Natural killer cell (primary cell): ENCODE measurements at regions not wholly inside any gene's neighbourhood (a gene's known extent, or its start where the extent isn't known, plus 50 kb on each side); places are given as distances from the start of the nearest gene placed in this dataset.

Source experiments
- ATAC-seq, 3 donors: fragments of 150-1000 bp in 2 of 3; fragments of 200-7000 bp in 1 of 3; cut with Tn5 transposase; 1 replicate in 1 of 3; 2 replicates in 2 of 3; pipeline ENCODE4 v1.10.0; 2021; ENCODE audit warnings: mild to moderate bottlenecking in 2 of 3, moderate library complexity in 2 of 3
- DNase-seq, 2 donors: peaks; one replicate each; pipeline versions ENCODE4 v3.0.0 to v3.0.0-alpha.2; 2013 to 2021; ENCODE audit warnings: mixed read lengths in 1 of 2
- H3K27ac ChIP-seq: one replicate; pipeline ENCODE4 v1.5.1; 2013; ENCODE audit warnings: mild to moderate bottlenecking, low read length
- H3K27me3 ChIP-seq: one replicate; pipeline ENCODE4 v1.6.1; 2013; ENCODE audit warnings: low read length; ENCODE audit not compliant: control insufficient read depth, insufficient read depth
- H3K36me3 ChIP-seq: one replicate; pipeline ENCODE4 v1.6.1; 2013; ENCODE audit warnings: low read length; ENCODE audit not compliant: control insufficient read depth, insufficient read depth
- H3K4me1 ChIP-seq: one replicate; pipeline ENCODE4 v1.6.1; 2013; ENCODE audit warnings: low read length; ENCODE audit not compliant: control insufficient read depth, insufficient read depth
- H3K4me3 ChIP-seq: one replicate; pipeline ENCODE4 v1.5.1; 2013; ENCODE audit warnings: low read length
- H3K9me3 ChIP-seq: one replicate; pipeline ENCODE4 v1.6.1; 2013; ENCODE audit warnings: low read length; ENCODE audit not compliant: control insufficient read depth, insufficient read depth
- H3K27ac Mint-ChIP-seq, 2 donors: one replicate each; pipeline ENCODE4 v1.8.0; 2022; ENCODE audit warnings: mild to moderate bottlenecking in 2 of 2, mixed read lengths in 2 of 2, moderate library complexity in 1 of 2
- H3K27me3 Mint-ChIP-seq, 2 donors: one replicate each; pipeline ENCODE4 v1.8.0; 2022; ENCODE audit warnings: low read depth in 2 of 2, mixed read lengths in 2 of 2
- H3K36me3 Mint-ChIP-seq: one replicate; pipeline ENCODE4 v1.8.0; 2022; ENCODE audit warnings: mixed read lengths
- H3K4me1 Mint-ChIP-seq, 2 donors: one replicate each; pipeline ENCODE4 v1.8.0; 2022; ENCODE audit warnings: mixed read lengths in 2 of 2
- H3K4me3 Mint-ChIP-seq: one replicate; pipeline ENCODE4 v1.8.0; 2022; ENCODE audit warnings: mild to moderate bottlenecking, moderate library complexity, mixed read lengths
- H3K9me3 Mint-ChIP-seq, 2 donors: one replicate each; pipeline ENCODE4 v1.8.0; 2022; ENCODE audit warnings: mixed read lengths in 2 of 2
- CTCF ChIP-seq: fragments of 200-600 bp; IDR thresholded peaks from one replicate; pipeline ENCODE4 v1.8.0; 2022; ENCODE audit warnings: antibody characterized with exemption
- WGBS: methylation state at CpG from one replicate; pipeline ENCODE4 v1.1.7; 2013; ENCODE audit warnings: missing lambda C conversion rate; ENCODE audit not compliant: insufficient coverage; 5-methylcytosine and 5-hydroxymethylcytosine counted together
- intact Hi-C: fragments of 100-400 bp; cut with micrococcal nuclease; formaldehyde crosslinking; loops from one replicate; pipeline ENCODE4 v1.14.2; 2022

GRCh38 chr13:103525530-103525929 lies 459.3 kb upstream of the SLC10A2 start:
- Mint-ChIP-seq H3K4me3 (no peak overlapping the region), H3K36me3 (no peaks in the 10 kb centered on the region), H3K27me3 (no peaks in the 10 kb centered on the region), H3K27ac (no peak overlapping the region), H3K4me1 (no peaks in the 10 kb centered on the region), H3K9me3 (peaks cover 15 to 26% of the 10 kb centered on the region in 2 donors)
- Histone ChIP-seq H3K27me3 (no peaks in the 10 kb centered on the region), H3K27ac (no peak overlapping the region), H3K36me3 (no peaks in the 10 kb centered on the region), H3K4me1 (no peaks in the 10 kb centered on the region), H3K9me3 (peaks cover 4% of the 10 kb centered on the region), H3K4me3 (no peak overlapping the region)
- 100% methylated on average over 1 of the region's 1 CpG for WGBS
- no peak for TF ChIP-seq CTCF
- DNase-seq (no peak), ATAC-seq (no peak)
- intact Hi-C loops: no loop called here

- Mint-ChIP-seq H3K4me1 (no peaks in the 10 kb centered on the region), H3K27me3 (no peaks in the 10 kb centered on the region), H3K27ac (no peak overlapping the region), H3K9me3 (peaks cover 12 to 23% of the 10 kb centered on the region in 2 donors), H3K36me3 (no peaks in the 10 kb centered on the region), H3K4me3 (no peak overlapping the region)
- Histone ChIP-seq H3K27me3 (no peaks in the 10 kb centered on the region), H3K27ac (no peak overlapping the region), H3K9me3 (no peaks in the 10 kb centered on the region), H3K36me3 (no peaks in the 10 kb centered on the region), H3K4me1 (no peaks in the 10 kb centered on the region), H3K4me3 (no peak overlapping the region)
- no peak for ATAC-seq
- intact Hi-C loops: no loop called here
- no peak for DNase-seq
- 96% methylated on average over 7 of the region's 7 CpGs for WGBS
- no peak for TF ChIP-seq CTCF
Observed at GRCh38 chr13:103523858-103524257, 457.6 kb upstream of the SLC10A2 start.

GRCh38 chr13:103521532-103521931 lies 455.3 kb upstream of the SLC10A2 start:
- intact Hi-C loops: no loop called here
- DNase-seq (no peak), ATAC-seq (no peak)
- H3K9me3 Mint-ChIP-seq: peaks cover 11% of the 10 kb centered on the region in 2 donors
- no peak for TF ChIP-seq CTCF
- no peaks in the 10 kb centered on the region for H3K27me3 Mint-ChIP-seq
- Histone ChIP-seq H3K27me3 (no peaks in the 10 kb centered on the region), H3K4me3 (no peak overlapping the region), H3K36me3 (no peaks in the 10 kb centered on the region), H3K27ac (no peak overlapping the region), H3K4me1 (no peaks in the 10 kb centered on the region), H3K9me3 (no peaks in the 10 kb centered on the region)
- H3K4me1 Mint-ChIP-seq: no peaks in the 10 kb centered on the region
- 82% methylated on average over 1 of the region's 1 CpG for WGBS
- no peak overlapping the region for H3K4me3 Mint-ChIP-seq
- no peaks in the 10 kb centered on the region for H3K36me3 Mint-ChIP-seq
- H3K27ac Mint-ChIP-seq: no peak overlapping the region

DNA sequence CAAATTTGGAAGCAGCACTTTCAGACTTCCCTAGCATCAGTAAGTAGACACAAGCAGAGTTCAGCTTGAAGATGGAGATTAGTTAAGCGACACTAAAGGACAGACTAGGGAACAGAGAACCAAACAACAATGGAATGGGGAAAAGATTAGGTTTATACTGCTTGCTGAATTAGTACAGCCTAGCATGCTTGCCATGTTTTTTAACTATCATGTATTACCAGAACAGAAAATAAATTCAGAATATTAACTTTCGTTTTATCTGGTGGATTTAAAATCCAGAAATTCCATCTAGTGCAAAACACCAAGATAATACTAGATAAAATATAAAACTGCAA lies 451.5 kb upstream of the SLC10A2 start:
- TF ChIP-seq CTCF: no peak
- Histone ChIP-seq H3K4me3 (no peak overlapping the region), H3K36me3 (no peaks in the 10 kb centered on the region), H3K27ac (no peak overlapping the region), H3K9me3 (no peaks in the 10 kb centered on the region), H3K4me1 (no peaks in the 10 kb centered on the region), H3K27me3 (no peaks in the 10 kb centered on the region)
- H3K9me3 Mint-ChIP-seq: peaks cover 6 to 9% of the 10 kb centered on the region in 2 donors
- H3K27me3 Mint-ChIP-seq: no peaks in the 10 kb centered on the region
- no peaks in the 10 kb centered on the region for H3K36me3 Mint-ChIP-seq
- intact Hi-C loops: no loop called here
- no peak overlapping the region for H3K27ac Mint-ChIP-seq
- 92% methylated on average over 1 of the region's 2 CpGs for WGBS
- ATAC-seq: no peak
- no peak overlapping the region for H3K4me3 Mint-ChIP-seq
- no peaks in the 10 kb centered on the region for H3K4me1 Mint-ChIP-seq
- no peak for DNase-seq
